Keratinocyte (primary cell): ENCODE measurements at regions not wholly inside any gene's neighbourhood (a gene's known extent, or its start where the extent isn't known, plus 50 kb on each side); places are given as distances from the start of the nearest gene placed in this dataset.

Source experiments
- EZH2 ChIP-seq: IDR thresholded peaks from one replicate; pipeline ENCODE4 v1.6.1; 2012; ENCODE audit warnings: inconsistent platforms, mild to moderate bottlenecking, low read length, moderate library complexity
- TF ChIP-seq, protein P1 (sequence below), 3 experiments: IDR thresholded peaks in 1 of 3; conservative IDR thresholded peaks in 1 of 3; optimal IDR thresholded peaks in 1 of 3; 2 replicates in 2 of 3; 3 replicates in 1 of 3; pipeline versions ENCODE3 to v1.5.1; 2011; ENCODE audit warnings: low read length in 3 of 3, mild to moderate bottlenecking in 3 of 3, moderate library complexity in 2 of 3, control low read depth in 1 of 3, inconsistent platforms in 1 of 3; ENCODE audit not compliant: insufficient read depth in 2 of 3; ENCODE audit errors: extremely low read depth in 1 of 3

DNA sequence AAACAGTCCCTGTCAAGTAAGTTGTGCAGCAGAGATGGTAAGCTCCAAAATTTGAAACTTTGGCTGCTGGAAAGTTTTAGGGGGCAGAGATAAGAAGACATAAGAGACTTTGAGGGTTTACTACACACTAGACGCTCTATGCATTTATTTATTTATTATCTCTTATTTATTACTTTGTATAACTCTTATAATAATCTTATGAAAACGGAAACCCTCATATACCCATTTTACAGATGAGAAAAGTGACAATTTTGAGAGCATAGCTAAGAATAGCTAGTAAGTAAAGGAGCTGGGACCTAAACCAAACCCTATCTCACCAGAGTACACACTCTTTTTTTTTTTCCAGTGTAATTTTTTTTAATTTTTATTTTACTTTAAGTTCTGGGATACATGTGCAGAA, 112.8 kb upstream of the PKDCC start:
- TF ChIP-seq, protein P1, sequence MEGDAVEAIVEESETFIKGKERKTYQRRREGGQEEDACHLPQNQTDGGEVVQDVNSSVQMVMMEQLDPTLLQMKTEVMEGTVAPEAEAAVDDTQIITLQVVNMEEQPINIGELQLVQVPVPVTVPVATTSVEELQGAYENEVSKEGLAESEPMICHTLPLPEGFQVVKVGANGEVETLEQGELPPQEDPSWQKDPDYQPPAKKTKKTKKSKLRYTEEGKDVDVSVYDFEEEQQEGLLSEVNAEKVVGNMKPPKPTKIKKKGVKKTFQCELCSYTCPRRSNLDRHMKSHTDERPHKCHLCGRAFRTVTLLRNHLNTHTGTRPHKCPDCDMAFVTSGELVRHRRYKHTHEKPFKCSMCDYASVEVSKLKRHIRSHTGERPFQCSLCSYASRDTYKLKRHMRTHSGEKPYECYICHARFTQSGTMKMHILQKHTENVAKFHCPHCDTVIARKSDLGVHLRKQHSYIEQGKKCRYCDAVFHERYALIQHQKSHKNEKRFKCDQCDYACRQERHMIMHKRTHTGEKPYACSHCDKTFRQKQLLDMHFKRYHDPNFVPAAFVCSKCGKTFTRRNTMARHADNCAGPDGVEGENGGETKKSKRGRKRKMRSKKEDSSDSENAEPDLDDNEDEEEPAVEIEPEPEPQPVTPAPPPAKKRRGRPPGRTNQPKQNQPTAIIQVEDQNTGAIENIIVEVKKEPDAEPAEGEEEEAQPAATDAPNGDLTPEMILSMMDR (optimal IDR thresholded peaks at IDR 0.05 in 1 of 3, IDR thresholded peaks at IDR 0.05 in 1 of 3, conservative IDR thresholded peaks at IDR 0.05 in 1 of 3; ENCODE audit: extremely low read depth in 1 of 3, insufficient read depth in 2 of 3, low read length in 3 of 3), result no peak
- TF ChIP-seq EZH2, result no peak
